ENCODE measurements at regions not wholly inside any gene's neighbourhood (a gene's known extent, or its start where the extent isn't known, plus 50 kb on each side); places are given as distances from the start of the nearest gene placed in this dataset.

DNA sequence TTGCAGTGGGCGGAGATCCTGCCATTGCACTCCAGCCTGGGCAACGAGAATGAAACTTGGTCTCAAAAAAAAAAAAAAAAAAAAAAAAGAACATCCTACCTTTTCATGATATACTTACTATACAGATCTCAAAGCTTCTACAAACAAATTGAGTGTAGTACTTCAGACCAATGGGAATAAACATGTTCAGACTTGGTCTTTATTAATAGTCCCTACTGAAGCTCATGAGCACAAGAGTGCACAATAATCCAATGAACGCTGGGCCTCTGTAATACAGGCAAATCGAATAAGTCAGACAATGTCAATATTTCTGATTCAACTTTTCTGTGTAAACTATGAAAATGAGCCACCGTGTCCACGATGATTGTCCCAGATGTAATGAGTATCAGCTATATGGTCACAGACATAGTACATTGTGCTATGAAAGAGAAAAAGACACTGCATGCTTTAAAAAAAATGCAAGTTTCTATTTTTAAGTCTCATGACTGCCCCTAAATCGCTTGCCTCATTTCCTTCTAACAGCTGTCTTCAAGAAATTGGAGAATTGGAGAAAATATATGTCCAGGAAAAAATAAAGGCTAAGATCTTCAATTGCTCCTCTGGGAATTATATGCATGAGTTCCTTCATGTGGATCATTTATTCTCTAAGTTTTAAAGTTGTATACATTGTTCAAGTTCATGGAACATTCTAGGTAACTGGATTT, 64.0 kb upstream of the CTTNBP2 start:
- TF ChIP-seq EZH2 (IDR thresholded peaks at IDR 0.05; ENCODE audit: insufficient read depth, poor library complexity, severe bottlenecking) (no peak), EZH2phosphoT487 (IDR thresholded peaks at IDR 0.05; ENCODE audit: insufficient read depth, low read depth) (no peak)

Data from GM23248 (cell line).